Activated CD8-positive, alpha-beta T cell treated with anti-CD3 and anti-CD28 coated beads for 36 hours (primary cell): ENCODE measurements at regions not wholly inside any gene's neighbourhood (a gene's known extent, or its start where the extent isn't known, plus 50 kb on each side); places are given as distances from the start of the nearest gene placed in this dataset.

Experiments used
- ATAC-seq: fragments of 200-7000 bp; cut with Tn5 transposase; one replicate; pipeline ENCODE4 v1.10.0; 2021; ENCODE audit warnings: mild to moderate bottlenecking, moderate library complexity
- CTCF ChIA-PET: fragments of 350-600 bp; sonication (Branson Sonifier 250); formaldehyde crosslinking; loops from one replicate; lab custom pipeline; 2021; ENCODE audit warnings: antibody characterized with exemption; lab: Charles Lee
- POLR2A ChIA-PET: fragments of 350-600 bp; sonication (Branson Sonifier 250); formaldehyde crosslinking; loops from one replicate; lab custom pipeline; 2021; ENCODE audit warnings: antibody characterized with exemption; lab: Charles Lee
- DNase-seq: peaks from one replicate; pipeline ENCODE4 v3.0.0-alpha.2; 2020
- H3K27ac Mint-ChIP-seq: one replicate; pipeline ENCODE4 v1.8.0; 2021; ENCODE audit warnings: mild to moderate bottlenecking, mixed read lengths
- H3K27me3 Mint-ChIP-seq: one replicate; pipeline ENCODE4 v1.8.0; 2021; ENCODE audit warnings: mixed read lengths
- H3K36me3 Mint-ChIP-seq: one replicate; pipeline ENCODE4 v1.8.0; 2021; ENCODE audit warnings: low read depth, mixed read lengths
- H3K4me1 Mint-ChIP-seq: one replicate; pipeline ENCODE4 v1.8.0; 2021; ENCODE audit warnings: low read depth, mixed read lengths
- H3K4me3 Mint-ChIP-seq: one replicate; pipeline ENCODE4 v1.8.0; 2021; ENCODE audit warnings: mild to moderate bottlenecking, moderate library complexity, mixed read lengths
- H3K9me3 Mint-ChIP-seq: one replicate; pipeline ENCODE4 v1.8.0; 2021; ENCODE audit warnings: mixed read lengths
- intact Hi-C: fragments of 100-400 bp; cut with micrococcal nuclease; formaldehyde crosslinking; loops from one replicate; pipeline ENCODE4 v1.10.0; 2022
- TF ChIP-seq, protein P1 (sequence below): fragments of 200-600 bp; IDR thresholded peaks from one replicate; pipeline ENCODE4 v1.8.0; 2022; ENCODE audit warnings: antibody characterized with exemption, mild to moderate bottlenecking

DNA sequence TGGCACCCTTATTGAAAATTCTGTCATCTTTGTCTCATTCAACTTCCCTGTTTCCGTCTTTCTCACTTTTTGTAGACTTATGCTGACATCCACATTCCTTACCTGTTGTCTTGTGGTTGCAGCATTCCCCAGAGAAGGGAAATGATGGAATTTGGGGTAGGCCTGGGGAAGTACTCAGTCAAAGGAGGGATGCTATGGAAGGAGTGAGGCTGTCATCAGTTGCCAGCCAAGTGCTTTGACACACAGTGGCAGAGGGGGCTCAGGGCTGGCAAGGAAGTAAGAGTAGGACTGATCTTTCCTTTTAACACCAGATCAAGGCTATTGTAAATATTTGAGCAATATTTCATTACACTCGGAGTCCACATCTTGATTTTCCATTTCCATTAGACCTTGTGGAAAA lies 64.4 kb downstream of the RPLP1 start:
- no peak overlapping the region for H3K4me3 Mint-ChIP-seq
- peaks cover 2% of the 10 kb centered on the region for H3K9me3 Mint-ChIP-seq
- H3K27me3 Mint-ChIP-seq: peaks cover 23% of the 10 kb centered on the region
- H3K27ac Mint-ChIP-seq: no peak overlapping the region
- H3K36me3 Mint-ChIP-seq: no peaks in the 10 kb centered on the region
- TF ChIP-seq, protein P1, sequence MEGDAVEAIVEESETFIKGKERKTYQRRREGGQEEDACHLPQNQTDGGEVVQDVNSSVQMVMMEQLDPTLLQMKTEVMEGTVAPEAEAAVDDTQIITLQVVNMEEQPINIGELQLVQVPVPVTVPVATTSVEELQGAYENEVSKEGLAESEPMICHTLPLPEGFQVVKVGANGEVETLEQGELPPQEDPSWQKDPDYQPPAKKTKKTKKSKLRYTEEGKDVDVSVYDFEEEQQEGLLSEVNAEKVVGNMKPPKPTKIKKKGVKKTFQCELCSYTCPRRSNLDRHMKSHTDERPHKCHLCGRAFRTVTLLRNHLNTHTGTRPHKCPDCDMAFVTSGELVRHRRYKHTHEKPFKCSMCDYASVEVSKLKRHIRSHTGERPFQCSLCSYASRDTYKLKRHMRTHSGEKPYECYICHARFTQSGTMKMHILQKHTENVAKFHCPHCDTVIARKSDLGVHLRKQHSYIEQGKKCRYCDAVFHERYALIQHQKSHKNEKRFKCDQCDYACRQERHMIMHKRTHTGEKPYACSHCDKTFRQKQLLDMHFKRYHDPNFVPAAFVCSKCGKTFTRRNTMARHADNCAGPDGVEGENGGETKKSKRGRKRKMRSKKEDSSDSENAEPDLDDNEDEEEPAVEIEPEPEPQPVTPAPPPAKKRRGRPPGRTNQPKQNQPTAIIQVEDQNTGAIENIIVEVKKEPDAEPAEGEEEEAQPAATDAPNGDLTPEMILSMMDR: no peak
- DNase-seq: no peak
- ATAC-seq: no peak
- intact Hi-C loops: no loop called here
- no peaks in the 10 kb centered on the region for H3K4me1 Mint-ChIP-seq
- ChIA-PET CTCF (no interaction called here), POLR2A (no interaction called here)

DNA sequence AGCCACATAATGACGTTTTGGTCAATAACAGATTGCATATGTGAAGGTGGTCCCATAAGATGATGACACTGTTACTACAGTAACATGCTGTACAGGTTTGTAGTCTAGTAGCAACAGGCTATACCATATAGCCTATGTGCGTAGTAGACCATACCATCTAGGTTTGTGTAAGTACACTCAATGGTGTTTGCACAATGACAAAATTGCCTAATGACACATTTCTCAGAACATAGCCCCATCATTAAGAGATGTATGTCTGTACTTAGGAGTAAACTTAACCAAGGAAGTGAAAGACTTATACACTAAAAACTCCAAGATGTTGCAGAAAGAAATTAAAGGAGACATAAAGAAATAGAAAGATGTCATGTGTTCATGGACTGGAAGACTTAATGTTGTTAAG lies 66.2 kb downstream of the RPLP1 start:
- POLR2A ChIA-PET: no interaction called here
- ATAC-seq (no peak), DNase-seq (no peak)
- CTCF ChIA-PET: interaction anchor here (1.4 kb wide), 1 partner anchor 969 kb away, joined by 4 read pairs; no protein-coding TSS in a partner anchor
- no peaks in the 10 kb centered on the region for H3K36me3 Mint-ChIP-seq
- H3K27ac Mint-ChIP-seq: no peak overlapping the region
- no peaks in the 10 kb centered on the region for H3K4me1 Mint-ChIP-seq
- peaks cover 17% of the 10 kb centered on the region for H3K27me3 Mint-ChIP-seq
- intact Hi-C loops: no loop called here
- peaks cover 2% of the 10 kb centered on the region for H3K9me3 Mint-ChIP-seq
- TF ChIP-seq, protein P1: no peak
- H3K4me3 Mint-ChIP-seq: no peak overlapping the region

GRCh38 chr15:69520067-69520466 lies 67.4 kb downstream of the RPLP1 start:
- H3K9me3 Mint-ChIP-seq: peaks cover 2% of the 10 kb centered on the region
- intact Hi-C loops: no loop called here
- DNase-seq (no peak), ATAC-seq (no peak)
- TF ChIP-seq, protein P1: no peak
- H3K4me3 Mint-ChIP-seq: no peak overlapping the region
- H3K27ac Mint-ChIP-seq: no peak overlapping the region
- no peaks in the 10 kb centered on the region for H3K4me1 Mint-ChIP-seq
- ChIA-PET POLR2A (no interaction called here), CTCF (no interaction called here)
- no peaks in the 10 kb centered on the region for H3K36me3 Mint-ChIP-seq
- peaks cover 17% of the 10 kb centered on the region for H3K27me3 Mint-ChIP-seq

DNA sequence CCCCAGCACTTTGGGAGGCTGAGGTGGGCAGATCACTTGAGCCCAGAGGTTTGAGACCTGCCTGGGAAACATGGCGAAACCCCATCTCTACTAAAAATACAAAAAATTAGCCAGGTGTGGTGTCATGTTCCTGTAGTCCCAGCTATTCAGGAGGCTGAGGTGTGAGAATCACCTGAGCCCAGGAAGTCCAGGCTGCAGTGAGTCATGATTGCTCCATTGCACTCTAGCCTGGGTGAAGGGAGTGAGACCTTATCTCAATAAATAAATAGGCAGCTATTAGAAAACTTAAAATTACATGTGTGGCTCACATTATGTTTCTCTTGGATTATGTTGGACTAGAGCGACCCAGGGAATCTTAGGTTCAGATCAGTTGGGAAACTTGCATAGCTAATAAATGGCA lies 69.7 kb downstream of the RPLP1 start:
- intact Hi-C loops: no loop called here
- Mint-ChIP-seq H3K27me3 (peaks cover 12% of the 10 kb centered on the region), H3K36me3 (no peaks in the 10 kb centered on the region), H3K4me3 (no peak overlapping the region), H3K27ac (no peak overlapping the region), H3K9me3 (no peaks in the 10 kb centered on the region), H3K4me1 (no peaks in the 10 kb centered on the region)
- ATAC-seq: no peak
- no peak for DNase-seq
- TF ChIP-seq, protein P1: no peak
- ChIA-PET POLR2A (interaction anchor here (1.4 kb wide), 1 partner anchor 71 kb away, joined by 3 read pairs; no protein-coding TSS in a partner anchor), CTCF (interaction anchor here (1.0 to 1.3 kb wide), 5 partner anchors 10 to 945 kb away, joined by 3 to 4 read pairs (median 3); no protein-coding TSS in a partner anchor)

DNA sequence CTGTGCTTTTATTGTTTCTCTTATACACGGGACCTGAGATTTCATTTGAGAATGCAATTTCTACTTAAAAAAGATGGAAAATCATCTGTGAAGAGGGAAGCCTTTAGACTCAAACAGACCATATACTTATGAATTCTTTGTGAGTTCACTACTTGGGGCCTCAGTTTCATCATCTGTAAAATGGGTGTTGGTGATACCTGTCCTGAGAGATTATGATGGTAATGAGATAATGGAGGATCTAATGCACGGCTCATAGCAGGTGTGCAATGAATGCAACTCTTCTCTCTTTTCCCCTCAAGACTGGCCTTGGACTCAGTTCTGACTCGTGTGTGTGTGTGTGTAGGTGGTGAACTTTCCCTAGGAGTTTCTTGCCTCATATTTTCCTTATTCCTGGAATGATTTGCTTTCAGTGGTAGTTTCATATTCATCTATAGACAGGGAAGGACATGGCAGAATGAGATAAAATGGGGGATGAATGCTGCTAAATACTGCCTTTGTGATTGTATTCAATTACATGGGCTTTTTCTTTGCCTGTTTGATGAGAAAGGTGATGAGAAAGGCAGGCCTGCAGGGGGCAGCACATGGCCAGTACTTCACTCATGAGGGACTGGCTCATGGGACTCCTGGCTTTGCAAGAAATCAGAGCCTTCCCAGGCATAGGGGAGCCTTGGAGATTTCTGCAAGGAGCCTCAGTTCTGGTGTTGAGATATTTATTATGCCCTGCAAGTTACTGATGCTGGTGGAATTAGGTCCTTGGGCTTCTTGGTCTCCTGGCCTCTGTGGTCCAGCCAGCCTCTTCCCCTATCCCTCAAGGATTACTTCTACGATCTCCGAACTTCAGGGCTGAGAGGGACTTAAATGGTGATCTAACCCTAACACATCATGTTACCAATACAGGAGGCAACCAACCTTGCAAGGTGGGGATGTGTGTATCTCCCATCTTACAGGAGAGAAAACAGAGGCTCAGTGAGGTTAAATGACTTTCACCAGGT lies 70.7 kb downstream of the RPLP1 start:
- TF ChIP-seq, protein P1: peak; percentile 84
- ChIA-PET POLR2A (no interaction called here), CTCF (interaction anchor here (0.7 to 1.3 kb wide), 8 partner anchors 9 to 944 kb away, joined by 3 to 4 read pairs (median 3); no protein-coding TSS in a partner anchor)
- intact Hi-C loops: no loop called here
- Mint-ChIP-seq H3K27ac (no peak overlapping the region), H3K9me3 (no peaks in the 10 kb centered on the region), H3K4me3 (no peak overlapping the region), H3K4me1 (no peaks in the 10 kb centered on the region), H3K27me3 (peaks cover 12% of the 10 kb centered on the region), H3K36me3 (no peaks in the 10 kb centered on the region)
- DNase-seq (peak; percentile 82), ATAC-seq (peak; percentile 58)
